HepG2 (cell line): ENCODE measurements at regions not wholly inside any gene's neighbourhood (a gene's known extent, or its start where the extent isn't known, plus 50 kb on each side); places are given as distances from the start of the nearest gene placed in this dataset.

ENCODE experiments used
- CHCHD3 ChIP-seq: sonication (generic); formaldehyde crosslinking; IDR thresholded peaks from 2 replicates; pipeline ENCODE4 v1.8.0; 2022; ENCODE audit warnings: mild to moderate bottlenecking, missing genetic modification reagents, moderate library complexity
- CREM ChIP-seq, 2 experiments: sonication (generic) in 1 of 2; formaldehyde crosslinking in 1 of 2; IDR thresholded peaks; 2 replicates each; pipeline versions ENCODE4 v1.4.0 to v1.6.1; 2016 to 2020; ENCODE audit warnings: antibody characterized with exemption in 1 of 2, mild to moderate bottlenecking in 1 of 2, missing genetic modification reagents in 1 of 2
- DNMT3B ChIP-seq: conservative IDR thresholded peaks from 2 replicates; pipeline ENCODE4 v1.6.1; 2016; ENCODE audit warnings: missing biosample characterization, control low read depth
- EP300 ChIP-seq, 3 experiments: sonication (generic) in 1 of 3; formaldehyde crosslinking in 1 of 3; IDR thresholded peaks; 2 replicates each; pipeline versions ENCODE4 v1.5.1 to v1.6.1; 2011 to 2020; ENCODE audit warnings: low read depth in 2 of 3, low read length in 2 of 3, borderline replicate concordance in 1 of 3, improper control_type of control experiment in 1 of 3, mild to moderate bottlenecking in 1 of 3, missing genetic modification reagents in 1 of 3, moderate library complexity in 1 of 3
- KLF15 ChIP-seq: sonication (generic); formaldehyde crosslinking; IDR thresholded peaks from 2 replicates; pipeline ENCODE4 v1.8.1; 2023; ENCODE audit warnings: borderline replicate concordance, mild to moderate bottlenecking, inconsistent platforms, missing genetic modification reagents, mixed read lengths
- POLR2AphosphoS2 ChIP-seq: IDR thresholded peaks from 2 replicates; pipeline ENCODE4 v1.6.1; 2011; ENCODE audit warnings: low read depth, low read length, improper control_type of control experiment
- RXRA ChIP-seq: sonication (generic); formaldehyde crosslinking; IDR thresholded peaks from 2 replicates; pipeline ENCODE4 v1.5.1; 2020; ENCODE audit warnings: missing genetic modification reagents
- SALL2 ChIP-seq: sonication (generic); formaldehyde crosslinking; IDR thresholded peaks from 2 replicates; pipeline ENCODE4 v1.8.1; 2023; ENCODE audit warnings: mild to moderate bottlenecking, missing genetic modification reagents, inconsistent platforms
- TCF7 ChIP-seq: sonication (generic); IDR thresholded peaks from 2 replicates; pipeline ENCODE4 v1.6.1; 2016; ENCODE audit warnings: antibody characterized with exemption, low read depth
- U2AF1 ChIP-seq: fragments of 200-400 bp; formaldehyde crosslinking; optimal IDR thresholded peaks from 2 replicates; pipeline ENCODE3; 2017; ENCODE audit warnings: mild to moderate bottlenecking, low read depth, low read length
- ZFP82 ChIP-seq: sonication (generic); formaldehyde crosslinking; IDR thresholded peaks from 2 replicates; pipeline ENCODE4 v1.5.1; 2020; ENCODE audit warnings: mild to moderate bottlenecking, missing genetic modification reagents, borderline replicate concordance
- ZKSCAN8 ChIP-seq: IDR thresholded peaks from 2 replicates; pipeline ENCODE4 v1.6.1; 2016; ENCODE audit warnings: borderline replicate concordance, missing genetic modification reagents, missing compliant biosample characterization
- ZNF232 ChIP-seq: sonication (generic); formaldehyde crosslinking; IDR thresholded peaks from 2 replicates; pipeline ENCODE4 v1.4.0; 2020; ENCODE audit warnings: missing genetic modification reagents, borderline replicate concordance
- ZNF280D ChIP-seq: sonication (generic); formaldehyde crosslinking; IDR thresholded peaks from 2 replicates; pipeline ENCODE4 v1.5.1; 2020; ENCODE audit warnings: mild to moderate bottlenecking, missing genetic modification reagents
- ZNF570 ChIP-seq: sonication (generic); formaldehyde crosslinking; IDR thresholded peaks from 2 replicates; pipeline ENCODE4 v1.4.0; 2020; ENCODE audit warnings: mild to moderate bottlenecking, missing genetic modification reagents, borderline replicate concordance
- ZNF777 ChIP-seq: sonication (generic); formaldehyde crosslinking; IDR thresholded peaks from 2 replicates; pipeline ENCODE4 v1.4.0; 2020; ENCODE audit warnings: missing genetic modification reagents
- ZNF781 ChIP-seq: sonication (generic); formaldehyde crosslinking; IDR thresholded peaks from 2 replicates; pipeline ENCODE4 v1.5.1; 2020; ENCODE audit warnings: borderline replicate concordance, mild to moderate bottlenecking, missing genetic modification reagents; ENCODE audit errors: not compliant biosample characterization
- TF ChIP-seq, protein P1 (sequence below): sonication (generic); formaldehyde crosslinking; IDR thresholded peaks from 2 replicates; pipeline ENCODE4 v1.5.0; 2020; ENCODE audit warnings: missing genetic modification reagents
- TF ChIP-seq, protein P2 (sequence below), 2 experiments: fragments of 450-650 bp in 1 of 2; sonication (generic) in 1 of 2; formaldehyde crosslinking; IDR thresholded peaks; 2 replicates each; pipeline versions ENCODE4 v1.5.0 to v1.8.0; 2020 to 2022; ENCODE audit warnings: mild to moderate bottlenecking in 1 of 2, missing genetic modification reagents in 1 of 2
- TF ChIP-seq, protein P3 (sequence below): sonication (generic); formaldehyde crosslinking; IDR thresholded peaks from 2 replicates; pipeline ENCODE4 v1.8.1; 2022; ENCODE audit warnings: low read depth, mild to moderate bottlenecking, missing genetic modification reagents

GRCh38 chr2:67057901-67058703 is 339.0 kb upstream of the ETAA1 start (continued):
- no peak for TF ChIP-seq SALL2 (CRISPR knock-in tag)
- no peak for TF ChIP-seq ZNF280D (CRISPR knock-in tag)
- no peak for TF ChIP-seq ZNF777 (CRISPR knock-in tag)
- TF ChIP-seq, protein P1, sequence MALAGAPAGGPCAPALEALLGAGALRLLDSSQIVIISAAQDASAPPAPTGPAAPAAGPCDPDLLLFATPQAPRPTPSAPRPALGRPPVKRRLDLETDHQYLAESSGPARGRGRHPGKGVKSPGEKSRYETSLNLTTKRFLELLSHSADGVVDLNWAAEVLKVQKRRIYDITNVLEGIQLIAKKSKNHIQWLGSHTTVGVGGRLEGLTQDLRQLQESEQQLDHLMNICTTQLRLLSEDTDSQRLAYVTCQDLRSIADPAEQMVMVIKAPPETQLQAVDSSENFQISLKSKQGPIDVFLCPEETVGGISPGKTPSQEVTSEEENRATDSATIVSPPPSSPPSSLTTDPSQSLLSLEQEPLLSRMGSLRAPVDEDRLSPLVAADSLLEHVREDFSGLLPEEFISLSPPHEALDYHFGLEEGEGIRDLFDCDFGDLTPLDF (CRISPR knock-in tag), result no peak
- peak; percentile 89 to 92 for TF ChIP-seq EP300 (IDR thresholded peaks at IDR 0.05; ENCODE audit: low read depth in 2 of 2, low read length in 2 of 2)
- TF ChIP-seq EP300 (CRISPR knock-in tag; IDR thresholded peaks at IDR 0.05; ENCODE audit: borderline replicate concordance), result no peak
- peak; percentile 62; the same call in 1 of the 2 replicates for TF ChIP-seq ZKSCAN8 (CRISPR knock-in tag)
- TF ChIP-seq ZNF781 (CRISPR knock-in tag), result no peak
- TF ChIP-seq, protein P2, sequence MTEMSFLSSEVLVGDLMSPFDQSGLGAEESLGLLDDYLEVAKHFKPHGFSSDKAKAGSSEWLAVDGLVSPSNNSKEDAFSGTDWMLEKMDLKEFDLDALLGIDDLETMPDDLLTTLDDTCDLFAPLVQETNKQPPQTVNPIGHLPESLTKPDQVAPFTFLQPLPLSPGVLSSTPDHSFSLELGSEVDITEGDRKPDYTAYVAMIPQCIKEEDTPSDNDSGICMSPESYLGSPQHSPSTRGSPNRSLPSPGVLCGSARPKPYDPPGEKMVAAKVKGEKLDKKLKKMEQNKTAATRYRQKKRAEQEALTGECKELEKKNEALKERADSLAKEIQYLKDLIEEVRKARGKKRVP (CRISPR knock-in tag; IDR thresholded peaks at IDR 0.05), result peak in 1 of 2 experiments; percentile 59; a peak in 1 of 4 replicates
- no peak for TF ChIP-seq ZNF570 (CRISPR knock-in tag)
- no peak for TF ChIP-seq RXRA (CRISPR knock-in tag)
- TF ChIP-seq ZFP82 (CRISPR knock-in tag), result no peak
- no peak for TF ChIP-seq CHCHD3 (CRISPR knock-in tag)
- TF ChIP-seq, protein P3, sequence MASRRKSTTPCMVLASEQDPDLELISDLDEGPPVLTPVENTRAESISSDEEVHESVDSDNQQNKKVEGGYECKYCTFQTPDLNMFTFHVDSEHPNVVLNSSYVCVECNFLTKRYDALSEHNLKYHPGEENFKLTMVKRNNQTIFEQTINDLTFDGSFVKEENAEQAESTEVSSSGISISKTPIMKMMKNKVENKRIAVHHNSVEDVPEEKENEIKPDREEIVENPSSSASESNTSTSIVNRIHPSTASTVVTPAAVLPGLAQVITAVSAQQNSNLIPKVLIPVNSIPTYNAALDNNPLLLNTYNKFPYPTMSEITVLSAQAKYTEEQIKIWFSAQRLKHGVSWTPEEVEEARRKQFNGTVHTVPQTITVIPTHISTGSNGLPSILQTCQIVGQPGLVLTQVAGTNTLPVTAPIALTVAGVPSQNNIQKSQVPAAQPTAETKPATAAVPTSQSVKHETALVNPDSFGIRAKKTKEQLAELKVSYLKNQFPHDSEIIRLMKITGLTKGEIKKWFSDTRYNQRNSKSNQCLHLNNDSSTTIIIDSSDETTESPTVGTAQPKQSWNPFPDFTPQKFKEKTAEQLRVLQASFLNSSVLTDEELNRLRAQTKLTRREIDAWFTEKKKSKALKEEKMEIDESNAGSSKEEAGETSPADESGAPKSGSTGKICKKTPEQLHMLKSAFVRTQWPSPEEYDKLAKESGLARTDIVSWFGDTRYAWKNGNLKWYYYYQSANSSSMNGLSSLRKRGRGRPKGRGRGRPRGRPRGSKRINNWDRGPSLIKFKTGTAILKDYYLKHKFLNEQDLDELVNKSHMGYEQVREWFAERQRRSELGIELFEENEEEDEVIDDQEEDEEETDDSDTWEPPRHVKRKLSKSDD, result no peak
- peak; percentile 59; the same call in 1 of the 2 replicates for TF ChIP-seq CREM (IDR thresholded peaks at IDR 0.05)
- no peak for TF ChIP-seq CREM (CRISPR knock-in tag; IDR thresholded peaks at IDR 0.05)
- TF ChIP-seq TCF7, result peak; percentile 50
- no peak for TF ChIP-seq DNMT3B (CRISPR knock-in tag)
- TF ChIP-seq KLF15 (CRISPR knock-in tag), result no peak
- no peak for TF ChIP-seq U2AF1
- no peak for TF ChIP-seq ZNF232 (CRISPR knock-in tag)
- no peak for TF ChIP-seq POLR2AphosphoS2
